MCF 10A (cell line): ENCODE measurements at regions not wholly inside any gene's neighbourhood (a gene's known extent, or its start where the extent isn't known, plus 50 kb on each side); places are given as distances from the start of the nearest gene placed in this dataset.

Experiments
- BruUV-seq: library from RNA; stranded (reverse); fragments of 400-500 nt; replicated peaks from 2 replicates; lab custom pipeline; 2021; lab: Mats Ljungman, UMichigan
- CTCF ChIA-PET: fragments of 300-600 bp; sonication (Branson Sonifier 250); formaldehyde crosslinking; extraction: SDS; loops from one replicate; lab custom pipeline; 2021; ENCODE audit warnings: antibody characterized with exemption, inconsistent platforms; lab: Yijun Ruan, JAX
- POLR2A ChIA-PET: fragments of 300-600, 350-650 bp; sonication (Branson Sonifier 250); formaldehyde crosslinking; extraction: SDS; loops from one replicate; lab custom pipeline; 2020; ENCODE audit warnings: antibody characterized with exemption, inconsistent platforms; lab: Yijun Ruan, JAX
- DNase-seq: peaks from one replicate; pipeline ENCODE4 v3.0.0-alpha.2; 2018; ENCODE audit not compliant: unreplicated experiment
- H3K27ac Mint-ChIP-seq: one replicate; pipeline ENCODE4 v1.8.0; 2022; ENCODE audit warnings: mild to moderate bottlenecking, low read depth, mixed read lengths; ENCODE audit not compliant: unreplicated experiment
- H3K27me3 Mint-ChIP-seq: one replicate; pipeline ENCODE4 v1.8.0; 2022; ENCODE audit warnings: mixed read lengths; ENCODE audit not compliant: insufficient read depth, unreplicated experiment
- H3K36me3 Mint-ChIP-seq: one replicate; pipeline ENCODE4 v1.8.0; 2022; ENCODE audit warnings: mild to moderate bottlenecking, moderate library complexity, mixed read lengths; ENCODE audit not compliant: insufficient read depth, unreplicated experiment
- H3K4me1 Mint-ChIP-seq: one replicate; pipeline ENCODE4 v1.8.0; 2022; ENCODE audit warnings: mixed read lengths; ENCODE audit not compliant: insufficient read depth, unreplicated experiment
- H3K4me3 Mint-ChIP-seq: one replicate; pipeline ENCODE4 v1.8.0; 2022; ENCODE audit warnings: mild to moderate bottlenecking, moderate library complexity, mixed read lengths; ENCODE audit not compliant: unreplicated experiment
- H3K9me3 Mint-ChIP-seq: one replicate; pipeline ENCODE4 v1.8.0; 2022; ENCODE audit warnings: mixed read lengths; ENCODE audit not compliant: unreplicated experiment
- CTCF ChIP-seq: fragments of 200-600 bp; IDR thresholded peaks from one replicate; pipeline ENCODE4 v1.8.0; 2022; ENCODE audit warnings: antibody characterized with exemption, mild to moderate bottlenecking; ENCODE audit not compliant: unreplicated experiment
- intact Hi-C: fragments of 100-400 bp; cut with micrococcal nuclease; formaldehyde crosslinking; loops from 2 replicates; pipeline ENCODE4 v1.14.1; 2022

GRCh38 chr12:72135021-72135301, 137.2 kb upstream of the TRHDE start:
- no peaks in the 10 kb centered on the region for H3K9me3 Mint-ChIP-seq
- H3K27me3 Mint-ChIP-seq = peaks cover 24% of the 10 kb centered on the region
- H3K4me3 Mint-ChIP-seq = no peak overlapping the region
- intact Hi-C loops = no loop called here
- no peak for TF ChIP-seq CTCF
- BruUV-seq = no TSS peak
- H3K36me3 Mint-ChIP-seq = no peaks in the 10 kb centered on the region
- POLR2A ChIA-PET = interaction anchor here (0.6 kb wide), 1 partner anchor 28 kb away, joined by 3 read pairs; no protein-coding TSS in a partner anchor
- CTCF ChIA-PET = no interaction called here
- H3K4me1 Mint-ChIP-seq = peaks cover 4% of the 10 kb centered on the region
- DNase-seq = peak; percentile 14
- no peak overlapping the region for H3K27ac Mint-ChIP-seq

DNA sequence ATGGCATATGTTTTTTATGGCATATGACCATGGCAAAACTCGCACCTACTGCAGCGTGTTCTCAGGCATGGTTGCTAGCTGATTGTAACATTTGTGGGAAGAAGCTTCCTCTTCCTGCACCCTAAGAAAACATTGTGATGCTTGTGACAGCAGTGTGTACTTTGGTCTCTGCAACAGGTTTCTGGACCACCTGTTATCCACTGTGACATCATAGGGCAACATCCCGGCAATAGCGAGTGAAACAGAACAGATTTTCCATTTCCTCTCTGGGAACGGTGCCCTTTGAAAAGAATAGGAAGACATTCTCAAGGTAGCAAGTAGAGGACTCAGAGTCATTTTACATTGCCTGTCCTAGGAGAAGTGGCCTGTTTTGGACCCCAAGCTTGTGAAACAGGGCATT, 135.4 kb upstream of the TRHDE start:
- CTCF ChIA-PET = no interaction called here
- Mint-ChIP-seq H3K27me3 (peaks cover 19% of the 10 kb centered on the region), H3K27ac (no peak overlapping the region), H3K36me3 (no peaks in the 10 kb centered on the region), H3K4me3 (no peak overlapping the region), H3K9me3 (no peaks in the 10 kb centered on the region), H3K4me1 (peaks cover 4% of the 10 kb centered on the region)
- intact Hi-C loops = no loop called here
- no peak for TF ChIP-seq CTCF
- DNase-seq = no peak
- POLR2A ChIA-PET = no interaction called here
- no TSS peak for BruUV-seq

DNA sequence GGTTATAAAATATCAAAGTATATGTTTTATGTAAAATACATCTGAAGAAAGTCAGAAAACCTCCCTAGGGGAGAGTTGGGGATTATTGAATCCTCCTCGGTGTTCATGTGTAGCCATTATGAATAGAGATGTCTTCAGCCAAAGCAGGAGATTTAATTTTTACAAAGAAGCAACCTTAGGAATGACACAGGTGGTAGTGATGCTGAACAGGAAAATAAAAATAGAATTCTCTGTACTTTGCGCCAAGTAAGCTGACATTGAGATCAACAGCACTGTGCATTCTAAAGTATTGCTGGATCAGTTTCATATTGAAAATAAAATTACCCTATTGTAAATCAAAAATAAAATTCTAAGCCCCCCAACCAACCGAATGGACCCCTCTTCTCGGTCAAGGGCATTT, 132.8 kb upstream of the TRHDE start:
- ChIA-PET POLR2A (no interaction called here), CTCF (interaction anchor here (1.5 kb wide), 1 partner anchor 10 kb away, joined by 5 read pairs; no protein-coding TSS in a partner anchor)
- intact Hi-C loops = no loop called here
- no peaks in the 10 kb centered on the region for H3K9me3 Mint-ChIP-seq
- H3K27ac Mint-ChIP-seq = no peak overlapping the region
- TF ChIP-seq CTCF = no peak
- no peak for DNase-seq
- BruUV-seq = no TSS peak
- no peaks in the 10 kb centered on the region for H3K27me3 Mint-ChIP-seq
- no peaks in the 10 kb centered on the region for H3K4me1 Mint-ChIP-seq
- H3K36me3 Mint-ChIP-seq = no peaks in the 10 kb centered on the region
- H3K4me3 Mint-ChIP-seq = no peak overlapping the region

- H3K4me3 Mint-ChIP-seq = no peak overlapping the region
- H3K4me1 Mint-ChIP-seq = no peaks in the 10 kb centered on the region
- peak; percentile 6 for TF ChIP-seq CTCF
- ChIA-PET CTCF (interaction anchor here (0.6 to 0.7 kb wide), 4 partner anchors 25 to 366 kb away, joined by 3 read pairs; no protein-coding TSS in a partner anchor), POLR2A (no interaction called here)
- DNase-seq = peak; percentile 34
- intact Hi-C loops = no loop called here
- no peaks in the 10 kb centered on the region for H3K36me3 Mint-ChIP-seq
- H3K27me3 Mint-ChIP-seq = no peaks in the 10 kb centered on the region
- H3K9me3 Mint-ChIP-seq = no peaks in the 10 kb centered on the region
- no peak overlapping the region for H3K27ac Mint-ChIP-seq
- no TSS peak for BruUV-seq
Observed at GRCh38 chr12:72141381-72141780, 130.8 kb upstream of the TRHDE start.
